GM19351 (cell line): ENCODE measurements at regions not wholly inside any gene's neighbourhood (a gene's known extent, or its start where the extent isn't known, plus 50 kb on each side); places are given as distances from the start of the nearest gene placed in this dataset.
A peak's percentile ranks its signal among the peaks of the same experiment; 100 is the strongest.
"Not testable (repeated sequence)": the region's sequence is repeated elsewhere in the genome, so short reads cannot be mapped to it uniquely, and the experiment has no call there.

Source experiments
- ATAC-seq: cut with Tn5 transposase; IDR thresholded peaks from one replicate; pipeline ENCODE4 v1.9.1; 2021; ENCODE audit warnings: mild to moderate bottlenecking, moderate library complexity; ENCODE audit not compliant: unreplicated experiment

DNA sequence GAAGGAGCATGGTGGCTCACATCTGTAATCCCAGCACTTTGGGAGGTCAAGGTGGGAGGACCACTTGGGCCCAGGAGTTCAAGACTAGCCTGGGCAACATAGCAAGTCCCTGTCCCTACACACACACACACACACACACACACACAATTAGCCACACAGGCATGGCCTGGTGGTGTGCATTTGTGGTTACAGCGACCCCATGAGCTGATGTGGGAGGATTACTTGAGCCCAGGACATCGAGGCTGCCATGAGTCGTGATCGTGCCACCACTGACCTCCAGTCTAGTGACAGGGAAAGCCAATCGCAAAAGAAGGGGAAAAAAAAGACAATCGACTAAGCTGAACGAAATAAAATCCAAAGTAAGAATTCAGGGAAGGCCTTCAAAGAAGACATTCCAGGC lies 67.9 kb downstream of the TBX3 start:
- no peak for ATAC-seq

DNA sequence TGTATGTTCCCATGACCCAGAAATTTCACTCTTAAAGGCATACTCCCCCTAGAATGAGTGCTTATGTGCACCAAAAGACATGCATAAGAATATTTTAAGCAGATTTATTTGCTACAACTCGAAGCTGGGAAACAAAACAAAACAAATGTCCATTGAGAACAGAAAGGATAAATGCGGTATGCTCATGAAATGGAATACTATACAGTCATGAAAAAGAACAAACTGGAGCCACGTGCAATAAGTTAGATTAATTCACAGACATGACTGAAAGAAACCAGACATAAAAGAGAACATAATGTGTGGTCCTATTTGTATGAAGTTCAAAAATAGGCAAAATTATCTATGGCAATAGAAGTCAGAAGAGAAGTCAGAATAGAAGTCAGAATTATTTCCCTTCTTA lies 69.9 kb downstream of the TBX3 start:
- ATAC-seq = no peak

DNA sequence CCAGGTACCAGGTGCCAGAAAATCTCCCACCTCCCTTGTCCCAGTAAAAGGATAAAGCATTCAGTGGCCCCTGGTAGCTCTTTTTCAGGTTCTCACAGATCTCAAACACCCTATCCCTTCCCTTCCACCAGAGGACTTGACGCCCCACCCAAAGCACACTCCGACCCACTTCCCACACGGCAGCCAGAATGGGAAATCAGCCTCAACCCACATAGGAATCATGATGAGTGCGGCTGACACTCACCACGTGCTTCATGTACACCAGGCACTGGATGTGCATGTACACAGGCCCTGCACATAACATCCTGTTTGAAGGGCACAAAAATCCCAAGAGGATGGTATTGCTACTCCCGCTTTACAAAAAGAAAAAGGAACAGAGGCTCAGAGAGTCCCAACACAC lies 71.9 kb downstream of the TBX3 start:
- ATAC-seq = no peak

DNA sequence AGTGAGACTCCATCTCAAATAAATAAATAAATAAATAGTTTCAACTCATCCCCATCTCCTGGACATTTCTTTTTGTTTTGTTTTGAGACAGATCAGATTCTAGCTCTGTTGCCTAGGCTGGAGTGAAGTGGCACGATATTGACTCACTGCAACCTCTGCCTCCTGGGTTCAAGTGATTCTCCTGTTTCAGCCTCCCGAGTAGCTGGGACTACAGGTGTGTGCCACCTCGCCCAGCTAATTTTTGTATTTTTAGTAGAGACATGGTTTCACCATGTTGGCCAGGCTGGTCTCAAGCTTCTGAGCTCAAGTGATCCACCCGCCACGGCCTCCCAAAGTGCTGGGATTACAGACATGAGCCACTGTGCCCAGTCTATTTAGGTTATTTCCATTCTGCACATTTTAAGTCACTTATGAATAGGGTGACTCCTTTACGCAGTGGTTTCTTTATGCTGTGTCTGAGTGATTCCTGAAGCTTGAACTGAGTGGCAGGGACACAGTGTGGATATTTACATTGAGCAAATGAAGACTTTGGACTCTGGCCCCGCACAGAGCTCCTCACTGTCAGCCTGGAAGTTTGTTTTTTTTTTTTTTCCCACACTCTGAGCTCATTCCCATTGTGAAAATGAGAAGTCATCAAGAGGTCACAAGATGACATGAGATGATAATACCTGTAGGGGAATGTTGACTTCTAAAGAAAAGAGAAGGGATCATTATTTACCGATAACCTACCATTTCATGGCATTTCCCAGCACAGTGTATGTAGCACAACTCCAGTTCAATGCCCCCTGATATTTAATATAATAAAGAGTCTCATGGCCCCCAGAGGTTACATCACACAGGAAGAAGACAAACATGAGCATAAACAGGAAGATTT lies 72.6 kb downstream of the TBX3 start:
- no peak for ATAC-seq

DNA sequence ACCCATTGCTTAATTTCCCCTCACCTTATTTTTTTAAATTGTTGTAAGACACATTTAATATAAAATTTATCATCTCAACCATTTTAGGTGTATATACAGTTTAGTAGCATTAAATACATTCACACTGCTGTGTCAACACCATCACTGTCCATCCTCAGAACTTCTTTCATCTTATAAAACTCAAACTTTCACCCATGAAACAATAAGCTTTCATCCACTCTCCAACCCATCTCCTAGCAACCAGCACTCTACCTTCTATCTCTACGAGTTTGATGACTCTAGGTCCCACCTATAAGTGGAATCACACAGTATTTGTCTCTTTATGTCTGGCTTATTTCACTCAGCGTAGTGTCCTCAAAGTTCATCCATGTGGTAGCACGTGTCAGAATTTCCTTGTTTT lies 75.5 kb downstream of the TBX3 start:
- ATAC-seq = no peak

DNA sequence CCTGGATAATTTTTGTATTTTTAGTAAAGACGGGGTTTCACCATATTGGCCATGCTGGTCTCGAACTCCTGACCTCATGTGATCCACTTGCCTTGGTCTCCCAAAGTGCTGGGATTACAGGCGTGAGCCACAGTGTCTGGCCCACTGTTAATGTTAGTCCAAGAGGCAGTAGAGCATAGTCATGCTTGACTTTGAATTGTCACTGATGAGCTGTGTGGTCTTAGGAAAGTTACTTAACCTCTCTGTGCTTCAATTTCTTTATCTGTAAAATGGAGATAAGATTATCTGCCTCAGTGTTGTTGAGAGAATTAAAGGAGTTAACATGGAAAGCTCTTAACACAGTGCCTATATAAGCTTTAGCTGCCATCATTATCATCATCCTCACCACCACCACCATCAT lies 78.1 kb downstream of the TBX3 start:
- ATAC-seq = no peak

DNA sequence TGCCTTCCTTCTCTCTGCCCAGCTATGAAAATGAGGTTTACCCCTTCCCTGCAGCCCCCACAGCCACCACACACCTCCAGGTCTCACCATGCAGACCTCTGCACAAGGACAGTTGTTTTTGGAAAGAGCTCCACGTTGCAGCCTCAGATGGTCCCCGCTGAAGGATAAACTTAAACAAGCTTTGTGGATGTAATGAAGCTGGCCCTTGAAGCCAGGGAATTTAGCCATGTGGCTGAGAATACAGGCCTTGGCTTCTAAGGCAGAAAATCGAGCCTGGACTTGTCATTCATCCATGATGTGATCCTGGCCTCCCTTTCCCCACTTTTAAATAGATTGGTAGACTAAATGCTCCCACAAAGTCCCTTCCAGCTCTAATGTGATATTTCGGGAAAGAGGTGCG lies 79.4 kb downstream of the TBX3 start:
- ATAC-seq = no peak

DNA sequence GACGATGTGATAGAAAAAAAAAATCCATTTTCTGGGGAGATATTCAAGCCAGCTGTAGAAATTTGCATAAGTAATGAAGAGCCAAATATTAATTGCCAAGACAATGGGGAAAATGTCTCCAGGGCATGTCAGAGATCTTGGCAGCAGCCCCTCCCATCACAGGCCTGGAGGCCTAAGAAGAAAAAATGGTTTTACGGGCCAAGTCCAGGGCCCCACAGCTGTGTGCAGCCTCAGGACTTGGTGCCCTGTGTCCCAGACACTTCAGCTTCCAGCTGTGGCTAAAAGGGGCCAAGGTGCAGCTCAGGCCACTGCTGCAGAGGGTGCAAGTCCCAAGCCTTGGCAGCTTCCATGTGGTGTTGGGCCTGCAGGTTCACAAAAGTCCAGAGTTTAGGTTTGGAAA lies 83.4 kb downstream of the TBX3 start:
- ATAC-seq = not testable (repeated sequence)

DNA sequence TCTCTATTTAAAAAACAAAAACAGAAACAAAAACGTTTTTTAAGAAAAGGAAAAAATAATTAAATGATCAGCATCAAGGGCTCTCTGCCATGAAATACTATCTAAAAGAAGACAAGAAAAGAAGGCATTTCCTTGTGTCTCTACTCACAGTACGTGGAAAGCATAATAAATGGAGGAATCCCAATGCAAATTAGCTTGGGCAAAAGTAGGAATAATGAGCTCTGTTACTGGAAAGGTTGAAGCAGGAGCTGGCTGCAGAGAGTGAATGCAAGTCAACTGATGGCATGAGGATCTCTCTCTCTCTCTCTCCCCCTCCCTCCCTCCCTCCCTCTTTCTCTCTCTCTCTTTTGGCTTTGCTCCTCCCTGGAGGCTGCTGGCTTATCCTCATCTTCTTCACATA lies 85.9 kb downstream of the TBX3 start:
- no peak for ATAC-seq

DNA sequence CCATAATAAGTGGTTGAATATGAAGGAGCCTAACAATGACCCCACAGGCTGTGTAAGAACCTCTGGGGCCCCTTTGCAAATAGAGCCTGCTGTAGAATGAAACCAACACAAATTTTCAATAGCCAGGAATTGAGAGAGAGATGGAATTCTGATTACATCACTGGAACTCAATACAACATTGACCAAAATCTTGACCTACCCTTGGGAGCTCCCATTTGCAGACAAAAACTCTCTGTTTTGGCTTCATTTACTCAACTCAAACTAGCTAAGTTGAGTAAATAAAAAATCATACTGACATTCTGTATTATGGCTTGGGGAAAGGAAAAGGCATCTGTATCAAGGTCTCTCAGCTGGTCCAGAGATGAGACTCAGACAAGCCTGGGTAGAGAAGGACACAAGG lies 91.0 kb downstream of the TBX3 start:
- ATAC-seq = no peak

DNA sequence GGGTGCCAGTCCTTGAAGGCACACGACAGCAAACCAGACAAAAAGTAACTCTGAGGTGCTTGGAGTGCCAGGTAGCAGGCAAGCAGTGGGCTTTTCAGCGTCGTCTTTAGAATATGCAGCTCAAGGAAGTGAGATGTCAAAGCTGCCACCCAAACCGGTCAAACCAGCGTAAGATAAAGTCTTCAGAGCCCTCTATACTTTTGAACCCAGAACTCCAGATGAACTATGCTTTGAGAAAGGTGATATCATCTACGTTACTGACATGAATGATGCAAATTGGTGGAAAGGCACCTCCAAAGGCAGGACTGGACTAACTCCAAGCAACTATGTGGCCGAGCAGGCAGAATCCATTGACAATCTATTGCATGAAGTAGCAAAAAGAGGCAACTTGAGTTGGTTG lies 95.9 kb downstream of the TBX3 start:
- no peak for ATAC-seq

DNA sequence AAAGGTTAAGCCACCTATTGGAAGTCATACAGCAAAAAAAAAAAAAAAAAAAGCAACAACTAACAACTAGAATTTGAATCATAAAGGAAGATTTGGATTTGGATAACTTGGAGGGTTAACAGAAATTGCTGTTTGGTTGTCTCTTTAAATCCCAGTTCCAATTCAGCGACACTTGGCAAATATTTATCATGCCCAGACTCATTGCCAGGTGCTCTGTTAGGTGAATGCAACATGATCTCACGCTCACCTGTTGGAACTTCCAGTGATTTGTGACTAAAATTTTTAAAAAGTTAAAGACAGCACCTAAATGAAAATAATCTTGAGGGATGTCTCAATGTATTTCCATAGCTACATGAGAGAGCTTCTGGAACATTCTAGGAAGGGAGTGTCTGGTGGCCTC lies 103.7 kb downstream of the TBX3 start:
- ATAC-seq = no peak

DNA sequence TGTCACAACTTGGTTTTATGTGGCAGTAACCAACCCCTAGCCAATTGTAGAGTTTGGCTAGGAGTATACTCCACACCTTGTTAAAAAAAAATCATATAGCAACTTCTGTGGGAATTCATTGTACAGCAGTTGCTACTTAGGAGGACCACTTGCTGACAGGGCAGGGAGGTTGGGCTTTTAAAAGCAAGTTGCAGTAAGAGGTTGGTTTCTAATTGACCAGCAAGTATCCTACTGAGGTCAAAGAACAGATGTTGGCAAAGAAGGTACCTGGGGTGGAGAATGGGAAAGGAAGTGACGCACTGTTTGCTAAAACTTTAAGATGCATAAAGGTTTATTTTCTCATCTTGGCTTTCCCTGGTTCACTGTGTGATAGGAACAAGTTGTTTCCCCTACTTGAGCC lies 104.6 kb downstream of the TBX3 start:
- no peak for ATAC-seq

DNA sequence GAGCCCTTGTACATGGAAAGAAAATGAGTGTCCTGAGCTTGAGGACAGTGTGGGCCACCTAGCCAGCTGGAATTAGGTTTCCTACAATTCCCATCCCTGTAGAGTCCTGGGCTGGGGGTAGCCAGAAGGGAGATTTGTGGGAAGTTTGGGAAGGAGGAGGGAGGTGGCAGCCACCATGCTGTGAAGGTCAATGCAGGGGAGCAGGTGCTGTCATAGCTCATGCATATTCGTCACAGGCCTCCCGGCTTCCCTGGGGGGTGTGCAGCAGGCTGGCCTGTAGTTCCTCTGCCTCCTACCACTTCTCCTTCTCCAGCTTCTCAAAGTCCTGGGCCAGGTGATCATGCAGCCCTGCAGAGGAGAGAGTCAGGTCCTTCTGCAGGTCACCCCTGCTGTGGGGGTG lies 121.3 kb downstream of the TBX3 start:
- ATAC-seq = no peak

DNA sequence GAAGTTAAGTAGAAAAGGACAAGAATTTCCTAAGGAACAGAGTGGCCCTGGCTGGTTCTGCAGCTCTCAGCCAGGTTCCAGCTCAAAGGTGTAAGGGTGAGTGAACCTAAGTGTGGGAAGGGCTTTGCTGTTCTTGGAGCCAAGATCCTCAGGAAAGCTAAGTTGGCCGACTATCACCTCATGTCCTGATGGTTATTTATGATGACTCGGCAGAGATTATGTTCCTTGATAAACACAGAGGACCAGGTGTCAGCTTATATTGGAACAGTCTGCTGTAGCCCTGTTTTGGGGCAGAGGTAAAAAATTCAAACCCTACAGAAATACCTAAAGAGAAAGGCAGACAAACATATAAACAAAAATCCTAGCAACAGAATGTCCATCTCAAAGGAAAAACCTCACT lies 128.5 kb downstream of the TBX3 start:
- ATAC-seq = no peak

DNA sequence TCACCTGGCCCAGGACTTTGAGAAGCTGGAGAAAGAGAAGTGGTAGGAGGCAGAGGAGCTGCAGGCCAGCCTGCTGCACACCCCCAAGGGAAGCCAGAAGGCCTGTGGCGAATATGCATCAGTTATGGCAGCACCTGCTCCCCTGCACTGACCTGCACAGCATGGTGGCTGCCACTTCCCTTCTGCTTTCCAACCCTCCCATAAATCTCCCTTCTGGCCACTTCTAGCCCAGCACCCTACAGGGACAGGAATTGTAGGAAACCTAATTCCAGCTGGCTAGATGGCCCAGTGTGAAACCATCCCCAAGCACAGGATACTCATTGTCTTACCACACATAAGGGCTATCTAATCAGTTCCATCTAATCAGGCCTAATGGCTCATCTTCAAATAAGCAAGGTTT lies 136.3 kb downstream of the TBX3 start:
- ATAC-seq = no peak

DNA sequence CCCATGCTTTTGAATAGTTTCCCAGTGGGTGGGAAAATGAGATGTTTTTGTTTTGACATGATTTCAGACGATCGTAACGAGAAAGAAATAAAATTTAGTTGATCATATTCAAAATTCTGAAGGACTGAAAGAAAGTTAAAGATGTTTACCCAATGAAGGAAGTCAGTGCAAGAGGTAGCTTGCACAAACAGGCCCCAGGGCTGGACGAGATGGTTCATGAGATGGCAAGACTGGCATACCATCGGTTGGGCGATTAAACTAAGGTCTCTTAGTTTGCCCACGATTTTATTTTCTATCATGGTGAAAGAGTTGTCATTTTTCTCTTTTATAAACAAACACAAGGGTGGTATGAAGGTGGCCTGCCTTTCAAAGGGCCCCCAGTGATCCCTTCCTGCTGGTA lies 124.5 kb upstream of the TBX5 start:
- ATAC-seq = no peak

DNA sequence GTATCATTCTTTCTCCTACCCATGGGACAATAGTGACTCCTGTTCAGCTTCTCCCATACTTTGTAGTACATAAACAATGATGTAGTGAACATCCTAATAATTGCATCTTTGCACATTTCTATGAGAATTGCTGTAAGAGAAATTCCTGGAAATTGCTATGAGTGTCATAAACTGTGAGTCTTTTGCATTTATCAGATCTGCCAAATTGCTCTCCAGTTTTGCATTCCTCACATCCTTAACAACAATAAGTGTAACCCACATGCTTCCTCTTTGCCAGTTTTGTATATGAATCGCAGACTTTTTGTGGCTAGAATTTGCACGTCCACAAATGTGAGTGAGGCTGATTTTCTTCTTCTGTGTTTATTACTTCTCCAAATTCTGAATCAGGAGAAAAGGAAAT lies 124.0 kb upstream of the TBX5 start:
- no peak for ATAC-seq

DNA sequence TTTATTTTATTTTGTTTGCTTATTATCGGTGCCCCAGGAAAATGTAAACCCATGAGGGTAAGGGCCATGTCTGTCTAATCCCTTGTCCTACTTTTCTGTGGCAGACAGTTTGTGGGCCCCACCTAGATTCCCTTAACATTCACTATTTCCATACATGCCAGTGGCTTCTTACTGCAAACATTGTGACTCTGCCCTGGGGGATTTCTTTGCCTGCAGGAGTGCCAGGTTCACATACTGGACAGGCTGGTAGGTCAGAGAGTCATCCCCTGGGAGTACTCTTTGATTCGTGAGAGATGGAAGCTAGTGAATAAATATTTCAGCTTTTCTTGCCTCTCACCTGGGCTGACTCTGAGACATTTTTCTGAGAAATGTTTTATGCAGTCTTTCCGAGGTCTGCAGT lies 122.8 kb upstream of the TBX5 start:
- no peak for ATAC-seq

DNA sequence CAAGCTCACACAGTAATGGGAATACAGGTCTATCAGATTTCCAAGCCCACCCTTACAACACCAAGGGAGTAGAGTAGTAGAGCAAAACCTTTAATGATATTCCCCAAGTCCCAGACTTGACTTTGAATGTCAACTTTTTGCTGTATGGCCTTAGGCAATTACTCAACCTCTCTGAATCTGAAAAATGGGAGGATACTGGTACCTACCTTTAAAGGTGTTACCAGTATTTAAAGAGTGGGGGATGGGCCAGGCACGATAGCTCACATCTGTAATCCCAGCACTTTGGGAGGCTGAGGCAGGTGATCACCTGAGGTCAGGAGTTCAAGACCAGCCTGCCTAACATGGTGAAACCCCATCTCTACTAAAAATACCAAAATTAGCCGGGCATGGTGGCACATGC lies 115.2 kb upstream of the TBX5 start:
- ATAC-seq = not testable (repeated sequence)

DNA sequence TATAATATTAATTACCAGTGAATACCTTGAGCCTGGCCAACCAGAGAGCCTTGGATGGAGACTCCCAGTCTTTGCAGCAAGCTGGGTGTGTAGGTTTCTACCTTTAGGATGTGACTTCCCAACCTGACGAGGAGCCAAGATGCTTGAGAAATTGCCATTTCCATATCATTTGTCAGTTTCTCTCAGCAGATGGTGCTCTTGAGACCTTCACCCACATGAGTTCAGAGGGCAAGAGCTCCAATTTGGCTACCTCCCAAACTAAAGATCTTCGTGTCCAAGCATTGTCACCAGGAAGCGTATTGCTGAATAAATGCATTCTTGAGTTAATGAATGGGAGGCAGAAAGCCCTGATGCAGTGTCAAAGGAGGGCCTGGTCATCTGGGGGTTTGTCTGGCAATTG lies 106.4 kb upstream of the TBX5 start:
- ATAC-seq = no peak

DNA sequence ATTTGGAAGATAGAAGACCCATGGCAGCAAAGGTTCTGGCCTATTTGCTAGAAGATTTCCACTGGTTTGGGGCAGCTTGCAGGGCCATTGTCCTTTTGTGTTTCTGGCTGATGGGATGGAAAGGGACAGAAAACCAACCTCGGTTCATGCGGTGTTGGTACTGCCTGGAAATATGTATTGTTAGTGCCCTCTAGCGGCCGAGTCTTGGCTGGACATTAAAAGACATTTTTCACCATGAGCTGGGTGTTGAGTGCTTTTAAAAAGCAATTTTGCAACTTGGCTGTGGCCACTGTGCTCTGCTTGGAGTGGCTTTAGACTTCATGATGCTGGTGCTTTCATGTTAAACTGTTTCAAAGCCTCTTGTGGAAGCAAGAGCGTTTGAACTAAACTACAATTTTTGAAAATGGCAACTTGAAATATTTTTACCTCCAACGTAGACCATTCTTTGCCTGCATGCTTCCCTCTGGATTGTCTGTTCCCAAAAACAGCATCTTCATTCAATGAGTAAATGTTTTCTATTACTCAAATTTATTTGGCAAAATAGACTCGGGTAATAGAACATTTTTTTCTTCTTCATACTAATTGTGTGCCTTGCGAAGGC lies 102.7 kb upstream of the TBX5 start:
- ATAC-seq = peak; percentile 75

DNA sequence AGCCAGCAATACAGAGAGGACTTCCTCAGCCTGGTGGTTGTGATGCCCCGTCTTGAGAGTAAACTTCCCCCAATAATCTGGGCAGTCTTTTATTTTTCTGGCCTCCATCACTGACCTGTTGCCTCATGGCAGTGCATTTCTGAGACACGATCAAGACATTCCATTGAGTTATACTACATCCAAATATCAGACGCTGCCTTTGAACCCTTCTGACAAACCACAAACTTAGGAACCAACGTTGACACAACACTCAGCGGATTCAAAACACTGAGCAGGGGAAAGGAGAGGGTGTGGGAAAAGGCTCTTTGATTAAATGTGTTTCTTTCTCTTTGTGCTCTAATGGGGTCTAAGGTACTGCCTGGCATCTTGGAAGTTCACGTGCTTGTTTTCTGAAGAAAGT lies 100.7 kb upstream of the TBX5 start:
- no peak for ATAC-seq
